Colon (tissue), 2 donors: ENCODE measurements at regions not wholly inside any gene's neighbourhood (a gene's known extent, or its start where the extent isn't known, plus 50 kb on each side); places are given as distances from the start of the nearest gene placed in this dataset.

Experiments used
- FAIRE-seq: peaks from 2 replicates; lab custom pipeline; 2012; peaks lifted over from hg19 to GRCh38; lab: Jason Lieb, UNC
- donor health status: control.
- donor health status: control.

- no peak for FAIRE-seq
Observed at GRCh38 chr6:2462831-2463230, 217.4 kb upstream of the GMDS start.

- FAIRE-seq: no peak
Observed at GRCh38 chr6:2460216-2460745, 214.9 kb upstream of the GMDS start.

- no peak for FAIRE-seq
Observed at GRCh38 chr6:2454180-2454579, 208.8 kb upstream of the GMDS start.

DNA sequence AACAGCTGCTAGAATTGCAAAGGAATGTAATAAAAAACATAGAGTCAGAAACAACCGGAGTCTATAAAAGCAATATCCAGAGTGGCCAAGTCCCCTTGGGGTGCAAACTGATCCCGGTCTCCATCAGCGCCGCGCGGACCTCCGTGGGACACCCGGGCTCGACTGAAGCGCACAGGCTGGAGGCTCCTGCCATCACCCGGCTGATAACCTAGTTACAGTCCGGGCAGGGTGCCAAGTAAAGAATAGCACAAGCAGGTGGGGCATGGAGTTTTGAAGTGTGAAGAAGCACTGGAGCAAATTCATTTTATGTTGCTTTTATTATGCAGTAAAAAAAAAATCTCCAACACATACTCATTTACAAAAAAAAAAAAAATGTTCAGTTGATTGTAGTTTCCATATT is 205.1 kb upstream of the GMDS start:
- no peak for FAIRE-seq

GRCh38 chr6:2449572-2449940 is 204.2 kb upstream of the GMDS start:
- FAIRE-seq: no peak

DNA sequence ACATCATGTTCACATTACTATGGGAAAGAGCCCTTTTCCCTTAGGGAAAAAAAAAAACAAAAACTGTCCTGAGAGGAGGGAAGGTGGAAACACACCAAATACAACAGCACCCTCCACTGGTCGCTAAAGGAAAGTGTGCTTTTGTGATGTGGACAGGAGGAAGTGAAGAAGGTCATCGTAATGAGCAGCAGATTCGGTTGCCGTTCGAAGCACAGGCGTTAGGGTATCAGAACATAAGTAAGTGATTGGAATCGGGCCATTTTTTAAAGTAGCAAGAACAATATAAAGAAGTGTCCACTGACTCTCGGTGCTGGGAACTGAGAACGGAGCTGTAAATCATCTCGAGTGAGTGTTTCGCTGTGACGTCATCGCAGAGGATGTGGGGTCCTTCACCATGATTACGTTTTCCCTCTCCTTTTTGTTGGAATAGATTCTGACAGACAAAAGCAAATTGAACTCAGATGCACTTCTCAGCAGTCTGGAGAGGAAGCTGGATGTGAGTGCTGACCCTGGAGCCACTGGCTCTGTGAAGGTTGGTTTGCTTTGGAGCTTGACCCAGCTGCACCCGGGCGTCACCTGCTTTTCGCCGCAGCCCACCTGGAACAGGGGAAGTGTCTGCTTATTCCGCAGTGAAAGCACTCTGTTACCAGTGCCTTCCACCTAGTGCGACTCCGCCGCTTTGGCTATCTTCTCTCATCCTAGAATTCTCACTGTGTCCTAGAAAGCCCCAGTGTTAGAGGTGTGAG is 203.6 kb upstream of the GMDS start:
- no peak for FAIRE-seq

GRCh38 chr6:2447931-2448330 is 202.5 kb upstream of the GMDS start:
- no peak for FAIRE-seq

DNA sequence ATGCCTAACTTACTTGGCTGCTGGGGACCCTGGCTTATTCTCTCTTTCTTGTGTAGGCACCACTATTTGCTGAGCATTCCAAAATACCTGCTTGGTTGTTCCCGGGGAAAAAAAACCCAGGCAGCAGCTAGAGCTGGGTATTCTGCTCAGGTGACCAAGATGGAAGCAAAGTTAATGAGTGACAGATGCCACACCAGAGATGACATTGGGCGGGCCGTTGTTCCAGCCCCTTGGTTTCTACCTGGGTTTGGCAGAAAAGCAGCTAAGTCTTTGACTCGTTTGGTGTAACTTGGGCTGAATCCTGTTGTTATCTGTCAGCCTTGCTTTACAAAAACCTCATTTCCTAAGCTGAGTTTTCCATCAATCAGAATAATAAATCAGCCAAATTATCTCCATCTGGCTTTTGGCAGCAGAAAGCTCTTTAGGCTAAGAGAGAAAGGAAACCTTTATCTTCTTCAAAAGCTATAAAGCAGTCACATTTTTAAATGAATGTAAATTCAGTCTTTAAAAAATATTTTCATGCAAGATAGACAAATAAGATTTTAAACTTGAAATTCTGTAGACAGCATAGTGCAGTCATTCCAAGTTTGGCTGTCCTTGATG is 202.0 kb upstream of the GMDS start:
- no peak for FAIRE-seq

DNA sequence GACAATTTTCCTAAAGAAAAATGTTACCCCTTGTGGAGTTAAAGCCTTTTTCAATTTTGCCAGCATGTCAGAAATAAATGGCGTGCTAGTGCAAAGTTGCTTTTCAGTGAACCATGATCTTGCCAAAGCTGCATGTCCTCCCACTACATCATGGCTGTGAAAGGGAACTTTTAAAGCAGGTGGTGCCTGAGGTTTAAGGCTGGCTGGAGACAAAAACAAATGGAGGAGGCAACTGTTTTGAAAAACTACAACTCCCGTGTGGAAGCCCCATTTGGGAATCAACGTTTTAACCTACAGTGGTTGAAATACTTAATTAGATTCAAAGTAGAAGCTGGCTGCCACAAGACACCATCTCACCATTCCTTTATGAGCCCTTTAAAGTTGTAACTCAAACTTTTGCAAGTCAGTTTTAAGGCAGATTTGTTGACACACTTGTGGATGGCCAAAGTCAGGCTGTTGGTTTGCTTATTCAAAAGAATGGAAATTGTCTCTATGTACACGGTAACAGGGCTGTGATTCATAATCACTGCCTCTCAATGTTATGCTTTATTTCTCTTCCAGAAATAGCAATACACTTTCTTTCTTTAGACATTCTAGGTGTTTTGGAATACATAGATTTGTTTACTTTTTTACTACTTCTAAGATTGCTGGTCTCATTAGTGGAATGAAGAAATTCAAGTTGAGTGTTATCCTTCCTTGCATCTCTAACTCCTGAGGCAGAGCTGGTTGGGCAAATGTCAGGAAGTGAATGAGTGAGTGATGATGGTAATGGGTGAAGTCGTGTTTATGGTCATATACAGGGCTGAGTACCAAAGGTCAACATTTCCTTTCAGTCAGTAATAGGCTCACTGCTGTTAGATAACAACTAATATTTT is 196.4 kb upstream of the GMDS start:
- FAIRE-seq: no peak

DNA sequence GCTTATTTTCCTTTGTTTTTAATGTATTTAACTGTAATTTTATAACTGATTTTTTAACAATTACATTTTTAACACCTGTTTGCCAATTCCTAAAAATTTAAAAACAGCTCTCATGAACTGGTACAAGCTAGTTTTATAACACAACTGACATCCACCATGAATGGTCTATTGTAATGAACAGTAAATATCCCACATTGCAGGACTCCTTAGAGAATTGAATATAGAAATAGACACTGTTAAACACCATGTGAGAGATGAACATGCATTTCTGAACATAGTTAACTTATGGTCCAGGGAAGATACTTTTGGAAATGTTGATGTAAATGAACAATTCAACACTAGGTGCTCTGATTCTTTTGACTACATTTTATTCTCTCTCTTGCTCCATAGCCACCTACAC is 195.1 kb upstream of the GMDS start:
- no peak for FAIRE-seq

DNA sequence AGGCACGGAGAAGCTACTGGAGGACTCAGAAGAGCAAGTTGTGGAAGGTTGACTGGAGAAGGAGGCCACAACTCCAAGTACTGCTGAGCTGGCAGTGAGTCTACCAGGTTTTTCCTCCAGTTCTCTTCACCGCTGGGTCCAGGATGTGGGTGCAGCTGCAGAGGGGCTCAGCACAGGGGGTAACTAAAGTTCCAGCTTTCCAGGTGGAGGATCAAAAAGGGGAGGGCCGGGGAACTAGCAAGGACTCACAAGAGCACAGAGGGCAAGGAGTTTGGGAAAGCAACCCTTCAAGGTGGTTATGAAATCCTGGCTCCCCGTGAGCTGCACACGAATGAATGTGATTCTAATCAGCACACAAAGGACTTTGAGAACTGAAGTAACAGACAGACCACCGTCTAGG is 194.2 kb upstream of the GMDS start:
- FAIRE-seq: no peak

DNA sequence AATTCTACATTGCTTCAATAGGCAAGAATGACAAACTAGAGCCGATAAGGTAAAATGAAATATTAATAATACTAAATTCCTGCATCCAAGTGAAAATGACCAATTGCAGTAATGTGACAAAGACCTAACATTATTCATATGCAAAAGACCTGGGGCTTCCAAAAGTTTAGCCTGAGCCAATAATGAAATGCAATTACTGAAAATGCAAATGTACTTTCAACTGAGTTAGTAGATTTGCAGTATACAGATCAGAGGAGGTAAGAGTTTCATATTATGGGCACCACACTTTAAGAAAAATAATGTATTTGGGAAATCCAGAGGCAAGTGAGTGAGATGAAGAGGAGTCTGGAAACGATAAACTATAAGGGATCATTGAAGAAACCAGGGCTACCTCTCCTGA is 193.7 kb upstream of the GMDS start:
- FAIRE-seq: no peak

GRCh38 chr6:2436410-2437154 is 191.2 kb upstream of the GMDS start:
- no peak for FAIRE-seq

DNA sequence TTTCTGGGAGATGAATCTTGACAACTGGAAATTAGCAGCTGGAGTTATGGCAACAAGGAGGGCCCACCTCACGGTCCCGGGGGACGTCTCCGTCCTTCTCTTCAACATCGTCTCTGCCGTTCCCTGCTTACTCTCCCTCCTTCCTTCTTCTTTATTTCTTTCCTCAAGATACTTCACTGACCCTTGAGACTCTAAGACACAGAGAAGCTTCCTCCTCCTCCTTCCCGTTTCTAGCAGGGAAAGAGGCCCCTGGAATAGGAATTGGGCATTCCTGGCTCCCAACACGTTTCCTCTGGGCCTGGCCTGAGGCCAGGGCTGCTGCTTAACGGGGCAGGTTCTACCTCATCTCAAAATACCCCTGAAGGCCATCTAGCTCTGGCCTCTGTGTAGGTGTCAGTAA is 189.9 kb upstream of the GMDS start:
- FAIRE-seq: no peak

DNA sequence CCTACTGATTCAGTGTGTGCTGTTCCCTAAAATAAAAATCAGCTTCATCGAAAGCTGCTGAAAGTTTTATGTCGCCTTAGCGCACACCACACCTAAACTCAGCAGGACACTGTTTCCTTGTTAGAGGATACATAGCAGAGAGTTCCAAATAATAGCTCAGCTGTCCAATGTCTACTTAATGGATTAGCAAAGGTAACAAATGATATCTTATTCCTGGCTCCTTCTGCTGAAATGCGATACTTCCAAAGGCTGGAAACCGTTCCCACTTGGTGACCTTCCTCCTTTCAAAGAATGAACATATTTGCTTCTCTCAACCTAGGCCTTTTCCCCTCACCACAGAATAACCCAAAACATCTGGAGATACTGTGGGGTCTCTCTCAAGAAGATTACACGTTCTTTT is 189.5 kb upstream of the GMDS start:
- FAIRE-seq: no peak

- no peak for FAIRE-seq
Observed at GRCh38 chr6:2434116-2434515, 188.7 kb upstream of the GMDS start.

- no peak for FAIRE-seq
Observed at GRCh38 chr6:2433711-2434110, 188.3 kb upstream of the GMDS start.

GRCh38 chr6:2433266-2433665 is 187.9 kb upstream of the GMDS start:
- FAIRE-seq: no peak

GRCh38 chr6:2432292-2432691 is 186.9 kb upstream of the GMDS start:
- FAIRE-seq: no peak

DNA sequence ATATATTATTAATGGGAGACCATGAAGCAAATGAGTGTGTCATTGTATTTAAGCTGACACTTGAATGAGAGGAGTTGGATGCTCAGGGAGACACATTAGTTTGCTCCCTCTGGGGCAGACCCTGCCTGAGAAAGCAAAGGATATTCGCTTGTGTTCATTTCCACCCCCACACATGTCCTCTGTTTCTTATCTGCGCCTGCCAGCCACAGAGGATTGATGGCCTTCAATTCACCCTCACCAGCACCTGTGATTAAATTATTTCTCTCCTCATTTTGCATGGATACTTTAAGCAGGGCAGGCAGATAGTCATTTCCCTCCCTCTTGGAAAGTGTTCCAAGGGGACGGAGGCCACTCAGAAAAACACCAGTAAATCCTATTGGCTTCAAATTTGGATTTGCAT is 185.2 kb upstream of the GMDS start:
- FAIRE-seq: no peak

DNA sequence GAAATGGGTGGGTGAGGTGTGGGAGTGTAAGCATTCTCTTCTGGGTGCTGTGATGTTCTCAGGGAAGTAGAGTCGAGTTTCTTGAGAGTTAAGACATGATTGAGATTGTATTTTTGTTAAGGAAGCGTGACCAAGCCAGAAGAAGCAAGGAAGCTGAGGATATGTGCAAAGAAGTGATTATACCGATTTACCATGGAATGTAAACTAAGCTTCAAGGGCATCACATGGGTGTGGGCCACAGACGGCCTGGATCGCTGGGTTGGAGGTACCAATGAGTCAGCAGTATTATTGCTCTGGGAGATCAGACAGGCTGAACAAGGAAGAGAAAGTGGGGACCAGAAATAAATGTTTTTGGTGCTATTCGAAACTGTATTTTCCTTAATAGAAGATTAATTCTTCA is 184.1 kb upstream of the GMDS start:
- FAIRE-seq: no peak

DNA sequence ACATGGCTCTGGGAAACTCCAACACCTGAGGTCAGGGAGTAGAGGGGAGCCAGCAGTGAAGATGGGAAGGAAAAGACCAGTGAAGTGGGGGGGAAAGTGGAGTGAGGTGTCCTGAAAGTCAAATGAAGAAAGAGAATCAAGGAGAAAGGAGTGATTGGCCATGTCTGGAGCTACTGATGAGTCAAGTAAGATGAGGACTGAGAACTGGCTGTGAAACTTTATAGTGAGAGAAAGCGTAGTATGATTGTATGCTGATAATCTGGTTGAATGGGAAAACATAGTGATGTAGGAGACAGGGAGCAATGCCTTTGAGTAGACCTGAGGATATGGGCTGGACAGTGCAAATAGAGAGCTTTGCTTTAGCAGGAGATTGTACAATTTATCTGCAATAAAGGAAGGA is 183.6 kb upstream of the GMDS start:
- FAIRE-seq: no peak
